Left lobe of liver (tissue), 2 donors: ENCODE measurements at regions not wholly inside any gene's neighbourhood (a gene's known extent, or its start where the extent isn't known, plus 50 kb on each side); places are given as distances from the start of the nearest gene placed in this dataset.

Source experiments
- ATAC-seq: fragments of 200-7000 bp; cut with Tn5 transposase; one replicate; pipeline ENCODE4 v1.9.1; 2020; ENCODE audit warnings: mild to moderate bottlenecking, moderate library complexity
- DNase-seq: peaks from one replicate; pipeline ENCODE4 v3.0.0-alpha.2; 2020; ENCODE audit warnings: low spot score
- donor health status: DM: no; HTN: no; CAD: no; lungs with moderate emphysema.
- donor health status: DM: no; HTN: yes; CAD: no.

- no peak for ATAC-seq
- peak; percentile 10 for DNase-seq
These were observed 178.4 kb downstream of the MACROH2A1 start for GRCh38 chr5:135220394-135221186.

GRCh38 chr5:135219868-135220267 lies 179.2 kb downstream of the MACROH2A1 start:
- no peak for ATAC-seq
- peak; percentile 33 for DNase-seq

- no peak for DNase-seq
- ATAC-seq: no peak
These were observed 180.1 kb downstream of the MACROH2A1 start for GRCh38 chr5:135218790-135219568.

GRCh38 chr5:135218486-135218755 lies 180.6 kb downstream of the MACROH2A1 start:
- DNase-seq (peak; percentile 22), ATAC-seq (no peak)

GRCh38 chr5:135217669-135218485 lies 181.2 kb downstream of the MACROH2A1 start:
- peak; percentile 22 for DNase-seq
- no peak for ATAC-seq

- DNase-seq (peak; percentile 11), ATAC-seq (no peak)
These were observed 182.3 kb downstream of the MACROH2A1 start for GRCh38 chr5:135216471-135217343.

- DNase-seq (peak; percentile 16), ATAC-seq (no peak)
These were observed 181.8 kb upstream of the PITX1 start for GRCh38 chr5:135215617-135216470.

- peak; percentile 26 for ATAC-seq
These were observed 181.0 kb upstream of the PITX1 start for GRCh38 chr5:135214897-135215616.

GRCh38 chr5:135213466-135214239 lies 179.6 kb upstream of the PITX1 start:
- ATAC-seq (no peak), DNase-seq (no peak)

More at GRCh38 chr5:135214897-135215616, 181.0 kb upstream of the PITX1 start:
- DNase-seq: peak; percentile 27

- ATAC-seq (no peak), DNase-seq (no peak)
These were observed 179.0 kb upstream of the PITX1 start for GRCh38 chr5:135213027-135213386.

- no peak for ATAC-seq
- no peak for DNase-seq
These were observed 178.5 kb upstream of the PITX1 start for GRCh38 chr5:135212361-135213026.

- ATAC-seq (no peak), DNase-seq (no peak)
These were observed 177.8 kb upstream of the PITX1 start for GRCh38 chr5:135211791-135212190.

- DNase-seq (no peak), ATAC-seq (no peak)
These were observed 177.2 kb upstream of the PITX1 start for GRCh38 chr5:135211083-135211790.

- no peak for ATAC-seq
- no peak for DNase-seq
These were observed 176.4 kb upstream of the PITX1 start for GRCh38 chr5:135210286-135211055.

- DNase-seq (peak; percentile 35), ATAC-seq (no peak)
These were observed 175.1 kb upstream of the PITX1 start for GRCh38 chr5:135208903-135209721.
